CD4-positive, alpha-beta T cell treated with Interleukin-6 for 4 hours (primary cell): ENCODE measurements at regions not wholly inside any gene's neighbourhood (a gene's known extent, or its start where the extent isn't known, plus 50 kb on each side); places are given as distances from the start of the nearest gene placed in this dataset.

Experiments used
- DNase-seq: peaks from one replicate; pipeline ENCODE4 v3.0.0-alpha.2; 2020; ENCODE audit warnings: mixed read lengths

DNA sequence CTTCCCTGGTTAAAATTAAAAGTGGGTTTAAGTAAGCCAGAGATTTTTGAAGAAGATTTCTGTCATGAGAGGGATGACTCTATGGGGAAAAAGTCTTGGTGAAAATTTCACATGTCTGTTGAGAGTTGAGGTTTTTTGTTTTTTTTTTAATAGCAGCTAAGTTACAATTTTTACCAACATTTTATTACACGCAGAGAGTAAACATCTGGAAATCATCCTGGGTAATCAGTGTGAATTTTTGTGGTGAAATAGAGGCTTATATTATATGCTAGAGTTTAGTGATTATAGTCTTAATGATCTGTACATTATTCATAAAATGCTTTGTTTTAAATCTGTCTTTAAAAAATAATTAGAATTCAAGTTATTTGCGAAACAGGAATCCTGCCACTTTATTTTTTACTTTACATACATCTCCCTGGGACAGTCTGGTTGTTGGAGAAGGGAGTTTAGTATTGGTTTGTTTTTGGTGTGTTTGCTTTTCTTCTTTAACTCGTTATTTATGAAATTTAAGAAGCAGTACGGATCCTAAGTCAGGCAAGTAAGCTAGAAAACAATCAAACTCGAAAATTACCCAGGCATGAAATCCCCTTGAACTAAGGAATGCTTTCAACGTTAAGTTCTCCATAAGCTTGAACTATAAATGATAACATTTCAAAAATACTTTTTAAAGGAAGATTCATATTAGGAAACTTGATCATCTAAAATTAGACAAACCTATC, 143.4 kb upstream of the TSC22D2 start:
- DNase-seq = no peak

DNA sequence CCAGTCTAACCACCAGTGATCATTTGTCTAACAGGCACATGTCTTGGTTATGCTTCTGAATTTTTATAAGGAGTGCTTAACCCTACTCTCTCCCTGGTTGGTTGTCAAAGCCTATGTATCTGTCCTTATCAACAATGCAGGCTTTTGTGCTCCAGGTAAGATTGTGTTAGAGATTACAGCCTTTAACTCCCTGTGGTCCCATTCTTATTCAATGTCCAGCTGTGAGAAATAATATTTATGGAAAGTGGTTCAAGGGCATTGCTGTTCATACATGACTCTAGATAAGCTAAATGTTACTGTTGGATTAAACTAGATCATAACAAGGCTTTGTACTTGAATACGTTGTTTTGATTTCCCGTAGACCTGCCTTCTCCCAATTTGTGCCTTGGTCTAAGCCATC, 146.1 kb upstream of the TSC22D2 start:
- no peak for DNase-seq

DNA sequence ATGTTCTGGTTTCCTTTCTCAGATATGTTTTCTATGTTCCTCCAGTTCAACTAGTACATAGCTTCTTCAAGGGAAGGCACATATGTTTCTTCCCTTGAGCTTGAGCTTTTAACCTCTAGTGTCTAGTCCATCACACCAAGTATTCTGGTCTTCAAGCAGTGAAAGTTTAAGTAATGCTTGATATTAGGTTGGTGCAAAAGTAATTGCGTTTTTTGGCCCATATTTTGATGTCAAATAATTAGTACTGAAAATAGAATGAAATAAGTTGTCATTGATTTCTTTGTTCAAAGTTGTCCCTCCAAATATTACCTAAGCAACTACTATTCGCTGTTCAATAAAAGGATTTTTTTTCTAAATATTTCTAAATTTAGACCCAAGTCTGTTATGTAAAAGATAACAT, 146.7 kb upstream of the TSC22D2 start:
- DNase-seq = no peak

DNA sequence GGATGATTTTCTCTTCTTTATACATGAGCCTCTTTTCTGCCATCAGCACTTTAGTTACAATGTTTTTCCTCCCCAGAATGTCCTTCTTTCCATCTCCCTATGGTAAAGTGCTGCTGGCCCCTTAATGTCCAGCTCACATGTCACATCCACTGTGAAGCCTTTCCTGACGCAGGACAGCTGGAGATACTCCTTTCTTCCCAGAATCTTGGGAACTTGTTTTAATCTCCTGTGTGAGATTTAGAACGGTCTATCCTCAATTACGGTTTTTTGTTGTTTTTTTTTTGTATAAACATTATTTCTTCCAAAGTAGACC, 147.7 kb upstream of the TSC22D2 start:
- DNase-seq = no peak

GRCh38 chr3:150259526-150260397, 148.3 kb upstream of the TSC22D2 start:
- DNase-seq = no peak

GRCh38 chr3:150256782-150257181, 151.3 kb upstream of the TSC22D2 start:
- DNase-seq = no peak

- no peak for DNase-seq
Observed at GRCh38 chr3:150256318-150256717, 151.8 kb upstream of the TSC22D2 start.

- no peak for DNase-seq
Observed at GRCh38 chr3:150255826-150256225, 152.3 kb upstream of the TSC22D2 start.

- no peak for DNase-seq
Observed at GRCh38 chr3:150255413-150255812, 152.7 kb upstream of the TSC22D2 start.

DNA sequence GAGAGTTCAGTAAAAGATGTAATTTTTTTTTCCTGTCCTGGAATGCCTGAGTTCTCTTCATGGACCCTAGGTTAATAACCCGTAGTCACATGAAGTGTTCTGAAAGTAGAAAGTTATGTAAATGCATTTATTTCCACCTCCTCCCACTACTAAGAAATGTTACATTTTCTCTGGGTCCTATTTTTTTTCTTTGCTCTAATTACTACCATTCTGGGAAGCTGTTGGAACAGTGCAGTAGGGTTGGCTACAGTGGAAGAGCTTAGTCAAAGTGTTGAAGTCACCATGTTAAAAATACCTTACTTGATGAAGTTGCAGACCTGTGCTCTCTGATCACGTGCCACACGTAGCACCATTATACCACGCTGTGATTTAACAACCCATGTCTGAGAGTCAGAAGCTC, 153.8 kb upstream of the TSC22D2 start:
- DNase-seq = no peak

DNA sequence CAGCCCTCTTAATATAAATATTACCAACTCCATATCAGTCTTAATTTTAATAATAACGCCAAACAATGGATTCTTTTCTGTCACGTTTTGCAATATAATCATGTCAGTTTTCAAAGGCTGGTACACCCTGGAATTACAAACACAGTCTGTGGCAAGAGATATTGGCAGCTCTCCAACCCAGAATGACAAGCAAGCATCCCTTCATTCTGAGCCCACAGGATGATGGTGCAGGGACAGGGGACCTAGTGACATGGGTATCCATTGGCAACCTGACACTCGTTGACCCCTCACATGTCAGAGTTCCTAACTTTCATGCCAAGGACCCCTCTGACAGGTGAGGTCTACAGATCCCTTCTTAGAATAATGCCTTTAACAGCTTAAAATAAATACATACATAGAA, 154.5 kb upstream of the TSC22D2 start:
- DNase-seq = no peak

DNA sequence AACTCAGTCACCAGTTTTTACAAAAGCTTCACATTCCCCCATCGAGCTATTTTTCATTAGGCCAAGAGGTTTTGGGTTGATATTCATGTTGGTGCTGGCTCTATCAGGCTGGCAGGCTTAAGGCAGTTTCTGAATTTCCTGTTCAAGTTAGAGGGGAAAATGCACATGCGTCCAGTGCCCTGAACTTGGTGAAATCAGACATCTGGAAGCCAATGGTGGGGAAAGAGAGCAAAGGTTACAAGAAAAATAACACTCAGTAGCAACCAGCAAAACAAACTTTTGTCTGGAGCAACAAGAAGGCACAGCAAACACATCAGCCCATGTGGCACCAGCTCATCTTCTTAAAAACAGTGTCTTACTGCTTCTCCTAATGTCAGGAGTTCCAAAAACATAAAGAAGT, 155.6 kb upstream of the TSC22D2 start:
- DNase-seq = no peak

GRCh38 chr3:150251187-150252062, 156.7 kb upstream of the TSC22D2 start:
- no peak for DNase-seq

DNA sequence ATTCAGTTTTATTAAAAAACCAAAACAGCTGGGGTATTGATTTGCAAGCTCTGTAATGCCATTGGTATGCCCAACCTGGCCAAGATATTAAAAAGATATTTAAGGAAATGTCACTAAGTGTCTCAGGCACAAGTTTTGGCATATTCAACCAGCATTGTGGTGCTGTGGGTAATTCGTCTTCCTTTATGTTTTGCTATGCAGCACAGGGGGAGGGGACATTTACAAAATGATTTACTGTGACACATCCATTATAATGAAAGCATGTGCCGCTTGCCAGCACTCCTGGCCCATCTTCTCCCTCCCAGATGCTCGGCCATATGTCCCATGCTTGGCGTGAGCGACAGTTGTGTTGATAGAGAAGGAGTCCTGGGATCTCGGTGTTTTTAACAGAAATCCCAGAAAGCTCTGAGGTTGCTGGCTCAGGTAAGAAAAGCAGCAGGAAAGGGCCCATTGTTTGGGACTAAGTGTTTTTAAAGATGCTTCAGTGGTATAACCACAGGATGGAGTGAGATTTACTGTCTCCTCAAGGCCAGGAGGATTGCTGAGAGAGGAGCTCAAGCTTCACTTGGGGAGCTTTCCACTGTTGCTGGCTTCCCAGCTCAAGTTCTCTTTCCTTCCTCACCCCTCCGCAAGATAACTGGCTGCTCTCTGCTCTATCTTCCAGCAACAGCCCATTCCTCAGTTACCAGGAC, 158.2 kb upstream of the TSC22D2 start:
- no peak for DNase-seq

GRCh38 chr3:150248888-150249681, 159.0 kb upstream of the TSC22D2 start:
- no peak for DNase-seq

- DNase-seq = no peak
Observed at GRCh38 chr3:150248116-150248887, 159.8 kb upstream of the TSC22D2 start.

DNA sequence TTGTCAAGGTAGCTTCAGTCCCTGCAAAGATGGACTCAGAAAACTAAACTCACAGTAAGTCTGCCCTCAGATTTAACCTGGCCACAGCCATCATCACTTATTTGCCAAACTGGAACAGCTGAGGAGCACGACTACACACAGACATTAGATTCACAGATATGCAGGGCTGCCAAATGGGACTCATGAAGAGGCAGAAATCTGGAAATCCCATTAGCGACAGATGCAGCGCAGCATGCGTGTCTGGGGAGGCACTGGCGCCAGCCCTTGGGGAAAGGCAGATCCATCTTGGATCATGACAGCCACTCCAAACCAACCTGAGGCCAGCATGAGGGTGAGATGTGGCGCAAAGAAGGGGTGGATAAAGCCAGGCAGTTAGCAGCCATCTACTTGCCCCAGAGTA, 160.7 kb upstream of the TSC22D2 start:
- DNase-seq = no peak

DNA sequence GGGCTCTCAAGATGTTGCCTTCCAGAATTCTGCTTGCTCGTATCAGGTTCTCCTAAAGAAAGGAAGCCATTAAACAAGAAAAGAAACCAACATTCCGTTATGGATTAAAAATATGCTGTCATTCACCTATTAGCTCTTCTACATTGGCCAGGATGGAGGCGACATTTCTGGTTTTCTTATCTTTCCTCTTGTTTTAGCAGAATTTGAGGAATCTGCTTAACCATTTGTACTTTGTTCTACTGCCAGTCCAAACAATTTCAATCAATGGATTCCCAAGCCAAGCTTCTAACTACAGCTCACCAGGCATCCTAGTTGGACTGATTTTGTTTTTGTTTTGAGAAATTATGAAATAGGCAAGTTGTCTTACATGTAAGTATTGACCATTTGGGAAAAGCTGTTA, 164.6 kb upstream of the TSC22D2 start:
- no peak for DNase-seq

DNA sequence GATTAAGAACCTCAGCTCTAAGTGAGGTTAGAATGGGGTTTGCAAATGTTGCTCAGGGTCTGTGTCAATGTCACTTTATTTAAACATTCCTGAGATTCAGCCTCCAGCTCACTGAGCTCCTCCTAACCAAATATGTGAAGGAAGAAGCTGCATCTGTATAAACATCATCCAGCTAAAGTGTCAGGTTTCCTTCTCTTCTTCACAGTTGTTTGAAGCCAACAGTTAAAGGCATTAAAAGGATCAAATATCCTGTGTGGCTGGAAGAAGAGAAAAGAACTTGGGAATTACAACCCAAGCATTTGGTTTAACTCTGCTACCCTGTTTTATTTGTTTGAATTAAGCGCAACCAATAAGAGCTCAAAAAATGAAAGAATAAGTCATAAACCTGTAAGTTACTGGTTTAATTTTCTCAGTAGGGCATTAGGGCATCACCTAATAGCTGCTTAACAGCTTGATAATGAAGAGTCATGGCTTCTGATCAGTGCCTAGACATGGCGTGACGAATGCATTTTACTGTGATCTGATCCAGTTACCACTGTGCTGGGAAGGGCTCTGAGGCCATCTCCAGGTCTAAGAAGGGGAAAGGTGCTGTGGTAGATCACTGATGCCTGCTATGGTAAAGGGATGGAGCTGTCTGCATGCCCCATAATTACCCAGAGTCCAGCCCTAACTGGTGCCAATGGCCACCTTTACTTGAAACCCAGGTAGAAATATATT, 165.7 kb upstream of the TSC22D2 start:
- DNase-seq = no peak

DNA sequence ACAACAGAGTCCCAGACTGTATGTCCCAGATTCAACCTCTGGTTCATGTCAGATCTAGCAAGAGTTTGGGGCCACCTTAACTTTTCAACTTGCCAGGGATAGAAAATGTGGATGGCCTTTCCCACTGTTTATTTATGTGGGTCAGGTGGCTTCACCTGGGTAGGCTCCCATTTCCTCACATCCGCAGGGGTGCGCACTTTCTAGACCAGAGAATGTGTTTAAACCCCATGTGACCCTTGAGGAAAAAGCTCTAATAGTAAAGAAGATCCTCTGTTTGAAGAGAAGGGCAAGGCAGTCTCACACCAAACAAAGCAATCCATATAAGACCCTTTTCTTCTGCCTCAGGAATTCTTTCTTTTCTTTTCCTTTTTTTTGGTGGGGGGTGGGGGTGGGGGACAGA, 167.2 kb upstream of the TSC22D2 start:
- DNase-seq = no peak

DNA sequence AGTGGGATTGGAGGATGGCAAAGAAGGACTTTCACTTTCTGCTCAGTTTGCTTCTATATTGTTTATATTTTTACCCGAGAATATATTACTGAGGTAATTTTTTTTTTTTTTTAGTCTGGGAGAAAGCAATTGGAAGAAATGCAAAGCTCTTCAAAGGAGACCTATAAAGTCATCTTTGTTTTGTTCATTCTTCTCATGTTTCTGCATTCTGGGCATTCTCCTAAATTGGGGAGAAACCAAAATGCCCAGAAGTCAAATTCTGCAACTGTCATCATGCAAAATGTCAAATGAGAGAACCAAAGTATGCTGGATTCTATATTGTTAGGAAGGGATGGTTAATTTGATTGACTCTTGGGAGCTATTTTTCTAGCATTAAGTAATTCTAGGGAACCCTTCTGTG, 168.3 kb upstream of the TSC22D2 start:
- no peak for DNase-seq
